DND-41 (cell line): ENCODE measurements at regions not wholly inside any gene's neighbourhood (a gene's known extent, or its start where the extent isn't known, plus 50 kb on each side); places are given as distances from the start of the nearest gene placed in this dataset.

Experiments
- CTCF ChIP-seq: IDR thresholded peaks from 2 replicates; pipeline ENCODE4 v1.5.1; 2012; ENCODE audit warnings: borderline replicate concordance, low read length, moderate library complexity, mild to moderate bottlenecking; ENCODE audit not compliant: poor library complexity, severe bottlenecking; ENCODE audit errors: extremely low read depth
- EZH2 ChIP-seq: IDR thresholded peaks from 3 replicates; pipeline ENCODE4 v1.6.1; 2012; ENCODE audit warnings: borderline replicate concordance, low read depth, mild to moderate bottlenecking, moderate library complexity, low read length, inconsistent platforms; ENCODE audit not compliant: severe bottlenecking

- TF ChIP-seq EZH2 (no peak), CTCF (no peak)
Measured at GRCh38 chr4:85030156-85030555, 63.7 kb upstream of the WDFY3 start.
